ENCODE measurements at regions not wholly inside any gene's neighbourhood (a gene's known extent, or its start where the extent isn't known, plus 50 kb on each side); places are given as distances from the start of the nearest gene placed in this dataset.
"Not testable (repeated sequence)": the region's sequence is repeated elsewhere in the genome, so short reads cannot be mapped to it uniquely, and the experiment has no call there.

- Histone ChIP-seq H3K9me3 (ENCODE audit: control extremely low read depth in 1 of 3, control insufficient read depth in 2 of 3, insufficient read depth in 1 of 3, low read length in 2 of 3) (no peaks in the 10 kb centered on the region), H4K20me1 (ENCODE audit: control insufficient read depth, insufficient read depth, low read length, poor library complexity, severe bottlenecking) (no peaks in the 10 kb centered on the region), H3K27me3 (replicated peaks in 1 of 4; ENCODE audit: control extremely low read depth in 1 of 4, control insufficient read depth in 3 of 4, insufficient read depth in 4 of 4, low read length in 3 of 4) (no peaks in the 10 kb centered on the region), H3K27ac (ENCODE audit: low read length in 2 of 2) (no peak overlapping the region), H3K4me2 (replicated peaks; ENCODE audit: low read depth, low read length, poor library complexity, severe bottlenecking) (no peak overlapping the region), H3K9ac (ENCODE audit: low read length) (no peak overlapping the region), H3K4me1 (ENCODE audit: control insufficient read depth in 2 of 2, insufficient read depth in 2 of 2, low read length in 2 of 2) (no peaks in the 10 kb centered on the region), H3K4me3 (ENCODE audit: control extremely low read depth in 1 of 5, extremely low read depth in 1 of 5, insufficient read depth in 1 of 5, low read depth in 2 of 5, low read length in 4 of 5) (no peak overlapping the region), H3K79me2 (ENCODE audit: control insufficient read depth, insufficient read depth, low read length) (no peaks in the 10 kb centered on the region), H3K36me3 (replicated peaks in 1 of 2; ENCODE audit: control extremely low read depth in 1 of 2, control insufficient read depth in 1 of 2, extremely low read depth in 1 of 2, insufficient read depth in 2 of 2, low read length in 1 of 2) (no peaks in the 10 kb centered on the region), H2AFZ (ENCODE audit: insufficient read depth, low read depth, low read length, poor library complexity, severe bottlenecking) (no peak overlapping the region)
- DNase-seq (no peak), ATAC-seq (ENCODE audit: low read depth) (no peak)
- no peak overlapping the region for H3K27ac Mint-ChIP-seq
- 63% methylated on average over 3 of the region's 3 CpGs for WGBS (ENCODE audit: insufficient coverage)
- ChIA-PET POLR2A (no interaction called here), CTCF (no interaction called here)
- H3K4me3 Mint-ChIP-seq = no peak overlapping the region
- intact Hi-C loops (cut with micrococcal nuclease) = no loop called here
- no peaks in the 10 kb centered on the region for H3K4me1 Mint-ChIP-seq
- no peak for TF ChIP-seq EZH2 (IDR thresholded peaks at IDR 0.05; ENCODE audit: borderline replicate concordance, insufficient read depth, low read depth, low read length, poor library complexity, severe bottlenecking)
- no peak for TF ChIP-seq CTCF (IDR thresholded peaks at IDR 0.05)
- no peaks in the 10 kb centered on the region for H3K27me3 Mint-ChIP-seq
- peaks cover 2% of the 10 kb centered on the region for H3K9me3 Mint-ChIP-seq (ENCODE audit: insufficient read depth)
Measured at GRCh38 chr20:55135923-55136322, 660.5 kb downstream of the DOK5 start.

GRCh38 chr20:55132523-55132922, 657.1 kb downstream of the DOK5 start:
- 89% methylated on average over 6 of the region's 7 CpGs for WGBS (ENCODE audit: insufficient coverage)

GRCh38 chr20:55117577-55117976, 642.2 kb downstream of the DOK5 start:
- H4K20me1 ChIP-seq (ENCODE audit: control insufficient read depth, insufficient read depth, low read length, poor library complexity, severe bottlenecking); intact Hi-C loops (cut with micrococcal nuclease); POLR2A ChIA-PET; DNase-seq; H3K4me1 Mint-ChIP-seq; H3K27ac ChIP-seq (ENCODE audit: low read length in 2 of 2); H3K9me3 Mint-ChIP-seq (ENCODE audit: insufficient read depth); H3K36me3 ChIP-seq (replicated peaks in 1 of 2; ENCODE audit: control extremely low read depth in 1 of 2, control insufficient read depth in 1 of 2, extremely low read depth in 1 of 2, insufficient read depth in 2 of 2, low read length in 1 of 2); H3K27me3 ChIP-seq (replicated peaks in 1 of 4; ENCODE audit: control extremely low read depth in 1 of 4, control insufficient read depth in 3 of 4, insufficient read depth in 4 of 4, low read length in 3 of 4); H2AFZ ChIP-seq (ENCODE audit: insufficient read depth, low read depth, low read length, poor library complexity, severe bottlenecking); H3K27me3 Mint-ChIP-seq; H3K4me3 ChIP-seq (ENCODE audit: control extremely low read depth in 1 of 5, extremely low read depth in 1 of 5, insufficient read depth in 1 of 5, low read depth in 2 of 5, low read length in 4 of 5); ATAC-seq (ENCODE audit: low read depth); CTCF ChIA-PET; H3K4me1 ChIP-seq (ENCODE audit: control insufficient read depth in 2 of 2, insufficient read depth in 2 of 2, low read length in 2 of 2); H3K27ac Mint-ChIP-seq; H3K9ac ChIP-seq (ENCODE audit: low read length); H3K4me2 ChIP-seq (replicated peaks; ENCODE audit: low read depth, low read length, poor library complexity, severe bottlenecking); H3K79me2 ChIP-seq (ENCODE audit: control insufficient read depth, insufficient read depth, low read length); H3K9me3 ChIP-seq (ENCODE audit: control extremely low read depth in 1 of 3, control insufficient read depth in 2 of 3, insufficient read depth in 1 of 3, low read length in 2 of 3); H3K4me3 Mint-ChIP-seq: not testable (repeated sequence)
- WGBS (ENCODE audit: insufficient coverage) = no CpG with 5 or more reads among the region's 4 CpGs

More at GRCh38 chr20:55132523-55132922, 657.1 kb downstream of the DOK5 start:
- ChIA-PET CTCF (no interaction called here), POLR2A (no interaction called here)
- Histone ChIP-seq H4K20me1 (ENCODE audit: control insufficient read depth, insufficient read depth, low read length, poor library complexity, severe bottlenecking) (no peaks in the 10 kb centered on the region), H3K36me3 (replicated peaks in 1 of 2; ENCODE audit: control extremely low read depth in 1 of 2, control insufficient read depth in 1 of 2, extremely low read depth in 1 of 2, insufficient read depth in 2 of 2, low read length in 1 of 2) (no peaks in the 10 kb centered on the region), H3K27ac (ENCODE audit: low read length in 2 of 2) (no peak overlapping the region), H3K27me3 (replicated peaks in 1 of 4; ENCODE audit: control extremely low read depth in 1 of 4, control insufficient read depth in 3 of 4, insufficient read depth in 4 of 4, low read length in 3 of 4) (no peaks in the 10 kb centered on the region), H3K9me3 (ENCODE audit: control extremely low read depth in 1 of 3, control insufficient read depth in 2 of 3, insufficient read depth in 1 of 3, low read length in 2 of 3) (no peaks in the 10 kb centered on the region), H3K4me2 (replicated peaks; ENCODE audit: low read depth, low read length, poor library complexity, severe bottlenecking) (no peak overlapping the region), H3K4me1 (ENCODE audit: control insufficient read depth in 2 of 2, insufficient read depth in 2 of 2, low read length in 2 of 2) (no peaks in the 10 kb centered on the region), H3K4me3 (ENCODE audit: control extremely low read depth in 1 of 5, extremely low read depth in 1 of 5, insufficient read depth in 1 of 5, low read depth in 2 of 5, low read length in 4 of 5) (no peak overlapping the region), H3K79me2 (ENCODE audit: control insufficient read depth, insufficient read depth, low read length) (no peaks in the 10 kb centered on the region), H2AFZ (ENCODE audit: insufficient read depth, low read depth, low read length, poor library complexity, severe bottlenecking) (no peak overlapping the region), H3K9ac (ENCODE audit: low read length) (no peak overlapping the region)
- H3K27me3 Mint-ChIP-seq = no peaks in the 10 kb centered on the region
- DNase-seq = no peak
- ATAC-seq (ENCODE audit: low read depth) = no peak
- intact Hi-C loops (cut with micrococcal nuclease) = no loop called here
- no peaks in the 10 kb centered on the region for H3K9me3 Mint-ChIP-seq (ENCODE audit: insufficient read depth)
- TF ChIP-seq EZH2 (IDR thresholded peaks at IDR 0.05; ENCODE audit: borderline replicate concordance, insufficient read depth, low read depth, low read length, poor library complexity, severe bottlenecking) (no peak), CTCF (IDR thresholded peaks at IDR 0.05) (no peak)
- no peaks in the 10 kb centered on the region for H3K4me1 Mint-ChIP-seq
- H3K27ac Mint-ChIP-seq = no peak overlapping the region
- no peak overlapping the region for H3K4me3 Mint-ChIP-seq
